Neuron (in vitro differentiated cells): ENCODE measurements at regions not wholly inside any gene's neighbourhood (a gene's known extent, or its start where the extent isn't known, plus 50 kb on each side); places are given as distances from the start of the nearest gene placed in this dataset.

Experiments
- H2AFZ ChIP-seq: one replicate; pipeline ENCODE4 v1.6.1; 2013; ENCODE audit warnings: low read depth, mild to moderate bottlenecking, inconsistent platforms, low read length, moderate library complexity
- H3K27me3 ChIP-seq: one replicate; pipeline ENCODE4 v1.6.1; 2013; ENCODE audit warnings: low read length; ENCODE audit not compliant: insufficient read depth
- H3K36me3 ChIP-seq: one replicate; pipeline ENCODE4 v1.6.1; 2013; ENCODE audit warnings: low read length; ENCODE audit not compliant: insufficient read depth
- H3K4me1 ChIP-seq: one replicate; pipeline ENCODE4 v1.6.1; 2013; ENCODE audit warnings: low read length; ENCODE audit not compliant: insufficient read depth
- H3K4me3 ChIP-seq: 2 replicates; pipeline ENCODE4 v1.5.1; 2013; ENCODE audit warnings: mild to moderate bottlenecking, low read length, moderate library complexity
- H3K9me3 ChIP-seq: one replicate; pipeline ENCODE4 v1.6.1; 2013; ENCODE audit warnings: low read length

DNA sequence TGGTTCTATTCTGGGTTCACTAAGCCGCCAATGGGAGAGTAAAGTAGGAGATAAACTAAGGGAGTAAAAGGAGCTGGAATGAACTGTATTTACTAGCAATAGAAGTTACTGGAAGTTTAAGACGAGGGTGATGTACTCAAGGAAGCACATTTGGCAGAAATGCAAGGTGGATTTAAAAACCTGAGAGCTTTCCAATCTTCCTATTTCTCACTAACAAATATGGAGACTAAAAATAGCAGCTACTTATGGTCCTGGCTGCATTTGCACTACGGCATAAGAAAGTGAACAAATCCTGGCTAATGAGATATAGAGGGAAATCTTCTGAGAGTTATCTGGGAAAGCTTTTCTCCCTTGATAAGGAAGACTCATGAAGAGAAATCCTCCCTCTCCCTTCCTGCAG is 153.4 kb downstream of the TMEM161B start:
- Histone ChIP-seq H2AFZ (no peak overlapping the region), H3K36me3 (no peaks in the 10 kb centered on the region), H3K9me3 (no peaks in the 10 kb centered on the region), H3K27me3 (peaks cover 6% of the 10 kb centered on the region), H3K4me3 (no peak overlapping the region), H3K4me1 (no peaks in the 10 kb centered on the region)

DNA sequence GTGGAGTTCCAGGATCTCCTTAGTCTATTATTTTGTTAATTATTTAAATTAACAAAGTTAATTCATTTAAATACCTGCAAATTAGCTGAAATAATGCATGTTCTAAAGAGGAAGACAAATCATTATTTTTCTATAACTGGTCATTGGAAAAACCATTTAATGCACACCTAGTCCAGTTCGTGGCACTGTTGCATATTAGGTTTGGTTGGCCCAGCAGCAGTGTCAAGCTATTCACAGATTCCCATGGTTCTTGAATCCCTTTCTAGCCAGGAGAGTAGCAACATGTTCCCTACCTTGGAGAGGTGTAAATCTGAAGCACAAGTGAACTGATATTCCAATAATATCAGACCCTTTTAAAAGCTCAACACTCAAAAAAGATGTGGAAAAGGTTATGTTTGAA is 155.2 kb downstream of the TMEM161B start:
- Histone ChIP-seq H3K4me1 (peaks cover 3% of the 10 kb centered on the region), H3K9me3 (no peaks in the 10 kb centered on the region), H3K4me3 (no peak overlapping the region), H2AFZ (no peak overlapping the region), H3K36me3 (no peaks in the 10 kb centered on the region), H3K27me3 (peaks cover 6% of the 10 kb centered on the region)

DNA sequence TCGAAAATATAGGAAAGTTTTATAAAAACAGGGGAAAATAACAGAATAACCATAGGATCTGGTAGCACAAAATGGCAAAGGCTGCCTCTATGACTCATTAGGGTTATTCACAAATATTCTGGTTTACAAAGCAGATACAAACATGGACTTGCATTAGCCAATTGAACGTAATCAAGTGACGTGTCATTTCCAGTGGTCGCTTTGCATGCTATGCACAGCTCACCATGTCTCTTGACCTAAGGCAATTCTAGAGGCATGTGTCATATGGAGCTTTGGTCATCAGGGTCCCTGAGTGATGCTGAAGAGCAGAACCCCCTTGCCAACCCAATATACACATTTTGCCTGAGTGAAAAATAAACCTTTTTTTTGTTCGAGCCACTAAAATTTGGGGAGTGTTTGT is 158.8 kb downstream of the TMEM161B start:
- Histone ChIP-seq H3K36me3 (no peaks in the 10 kb centered on the region), H3K4me3 (no peak overlapping the region), H3K4me1 (peaks cover 3% of the 10 kb centered on the region), H3K9me3 (no peaks in the 10 kb centered on the region), H3K27me3 (no peaks in the 10 kb centered on the region), H2AFZ (no peak overlapping the region)

DNA sequence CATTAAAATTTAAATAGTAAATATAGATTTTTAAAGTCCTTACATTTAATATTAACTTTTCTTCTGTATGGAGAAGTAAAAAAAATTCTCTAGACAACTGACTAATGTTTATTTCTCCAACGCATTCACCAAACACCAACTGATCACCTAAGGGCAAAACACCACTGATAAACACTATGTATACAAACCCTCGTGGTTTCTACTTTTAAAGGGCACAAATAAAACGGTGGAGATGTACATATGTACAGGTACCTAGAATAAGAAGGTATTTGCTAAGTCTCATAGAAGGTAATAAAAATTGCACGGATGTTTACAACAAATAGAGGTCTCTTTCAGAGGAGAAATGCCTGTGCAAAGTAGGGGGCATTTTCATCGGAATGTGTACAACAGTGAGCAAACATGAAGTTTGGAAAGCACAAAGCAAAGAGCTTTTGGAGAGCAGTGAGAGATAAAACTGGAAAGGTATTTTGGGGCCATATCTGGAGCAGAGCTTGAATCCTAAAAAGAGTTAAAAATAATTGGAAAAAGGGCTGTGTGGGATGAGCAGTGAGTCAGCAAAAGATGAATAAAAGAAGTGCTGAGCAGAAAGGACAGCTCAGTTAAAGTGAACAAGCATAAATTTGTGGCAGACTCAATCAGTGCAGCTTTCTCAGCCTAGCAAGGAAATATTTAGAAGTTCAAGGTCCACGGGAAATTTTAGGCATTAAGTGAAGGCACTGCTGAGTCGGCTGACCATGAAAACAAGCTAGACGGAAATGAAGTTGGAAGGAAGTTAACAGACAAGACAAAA is 160.0 kb downstream of the TMEM161B start:
- H3K4me1 ChIP-seq, result peaks cover 3% of the 10 kb centered on the region
- H3K4me3 ChIP-seq, result no peak overlapping the region

DNA sequence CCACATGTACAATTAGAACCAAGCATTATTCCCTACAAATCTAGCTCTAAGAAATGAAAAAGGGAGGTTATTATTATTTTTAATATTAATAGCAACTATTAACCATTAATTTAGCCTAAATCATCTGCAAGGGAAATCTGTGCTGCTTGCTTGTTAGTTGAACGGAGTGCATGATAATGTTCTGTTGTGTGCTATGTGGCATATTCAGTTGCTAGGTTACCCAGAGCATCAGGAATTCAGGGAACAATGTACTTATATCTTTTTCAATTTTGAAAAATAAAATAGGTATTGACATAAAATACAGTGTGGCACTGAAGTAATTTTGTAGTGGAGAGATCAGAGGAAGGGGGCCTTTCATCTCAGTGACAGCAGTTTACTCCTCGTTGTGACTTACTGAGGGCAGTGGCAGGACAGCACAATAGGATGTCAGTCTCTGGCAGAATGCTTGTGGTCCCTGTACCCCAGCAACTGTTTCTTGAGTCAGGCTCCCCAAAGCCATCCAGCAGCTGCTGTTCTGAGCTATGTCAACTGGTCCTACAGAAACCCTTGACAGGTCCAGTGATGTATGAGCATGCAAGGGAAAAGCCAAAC is 173.6 kb downstream of the TMEM161B start:
- peaks cover 2% of the 10 kb centered on the region for H3K9me3 ChIP-seq
- H2AFZ ChIP-seq, result no peak overlapping the region
- no peaks in the 10 kb centered on the region for H3K36me3 ChIP-seq
- H3K4me1 ChIP-seq, result peaks cover 57% of the 10 kb centered on the region
- H3K27me3 ChIP-seq, result peaks cover 11% of the 10 kb centered on the region
- H3K4me3 ChIP-seq, result no peak overlapping the region

More for the DNA sequence above, 160.0 kb downstream of the TMEM161B start:
- Histone ChIP-seq H3K36me3 (no peaks in the 10 kb centered on the region), H3K27me3 (no peaks in the 10 kb centered on the region), H2AFZ (no peak overlapping the region), H3K9me3 (no peaks in the 10 kb centered on the region)

DNA sequence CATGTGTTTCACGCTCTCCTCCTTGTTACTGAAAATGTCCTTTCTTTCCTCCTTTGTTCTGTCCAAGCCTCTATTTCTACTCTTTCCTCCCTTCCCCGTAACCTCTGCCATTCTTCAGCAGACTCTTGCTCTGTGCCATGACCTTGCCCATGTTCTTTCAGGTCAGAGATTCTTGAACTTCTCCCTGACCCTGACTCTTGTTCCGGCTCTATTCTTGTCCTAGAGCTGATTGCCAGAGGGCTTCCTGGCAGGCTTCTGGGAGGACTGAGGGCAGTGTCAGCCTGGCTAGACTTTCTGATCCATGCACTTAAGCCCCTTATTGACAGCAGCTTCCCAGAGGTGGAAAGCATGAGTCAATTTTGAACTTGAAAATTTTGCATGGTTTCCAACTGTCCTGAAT is 174.2 kb downstream of the TMEM161B start:
- peaks cover 63% of the 10 kb centered on the region for H3K4me1 ChIP-seq
- no peak overlapping the region for H2AFZ ChIP-seq
- no peaks in the 10 kb centered on the region for H3K36me3 ChIP-seq
- no peak overlapping the region for H3K4me3 ChIP-seq
- H3K27me3 ChIP-seq, result peaks cover 7% of the 10 kb centered on the region
- peaks cover 2% of the 10 kb centered on the region for H3K9me3 ChIP-seq

DNA sequence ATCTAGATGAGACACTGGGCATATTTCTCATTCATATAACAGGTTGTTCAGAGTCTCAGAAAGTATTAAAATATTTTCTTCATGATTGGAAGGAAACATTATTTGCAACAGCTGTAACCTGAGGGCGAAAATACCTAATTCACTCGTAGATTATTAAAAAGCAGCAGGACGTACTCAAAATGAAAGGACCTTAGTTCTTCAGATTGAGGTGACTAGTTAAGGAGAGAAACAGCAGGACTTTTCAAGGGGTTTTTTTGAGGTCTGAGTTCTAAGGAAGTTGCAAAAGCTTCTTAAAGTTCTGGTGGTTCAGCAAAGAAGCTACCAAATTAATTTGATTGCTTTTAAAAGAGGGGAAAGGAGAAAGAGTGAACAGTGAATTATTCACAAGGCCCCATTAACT is 174.9 kb downstream of the TMEM161B start:
- H2AFZ ChIP-seq, result no peak overlapping the region
- peaks cover 69% of the 10 kb centered on the region for H3K4me1 ChIP-seq
- H3K27me3 ChIP-seq, result peaks cover 4% of the 10 kb centered on the region
- H3K9me3 ChIP-seq, result peaks cover 2% of the 10 kb centered on the region
- H3K4me3 ChIP-seq, result no peak overlapping the region
- H3K36me3 ChIP-seq, result no peaks in the 10 kb centered on the region

DNA sequence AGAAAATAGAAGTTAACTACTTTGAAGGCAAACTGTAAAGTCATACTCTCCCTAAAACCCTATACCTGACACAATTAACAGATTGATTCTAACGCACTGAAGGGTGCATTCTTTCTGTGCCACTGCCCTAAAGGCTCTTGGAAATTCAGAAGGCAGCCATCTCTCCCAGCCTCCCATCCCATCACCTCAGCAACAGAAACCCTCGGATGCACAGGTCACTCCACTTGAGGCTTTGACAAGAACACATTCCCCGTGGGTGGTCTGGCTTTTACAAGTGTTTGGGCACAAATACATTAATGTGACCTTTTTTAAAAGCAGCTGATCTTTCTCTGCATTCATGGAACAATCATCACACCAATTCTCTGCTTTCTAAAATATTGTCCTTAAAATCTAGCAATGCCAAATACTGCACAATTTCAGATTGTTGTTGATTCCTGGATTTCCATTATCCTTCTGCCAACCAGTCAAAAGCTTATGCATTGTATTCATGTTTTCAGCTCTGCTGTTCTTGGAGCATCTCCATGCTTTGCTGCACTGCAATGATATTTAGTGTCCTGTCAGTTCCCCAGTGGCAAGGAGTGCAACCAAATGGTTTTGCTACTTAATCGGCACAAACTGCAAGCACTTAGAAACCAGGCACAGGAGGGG is 175.6 kb downstream of the TMEM161B start:
- H3K4me3 ChIP-seq, result no peak overlapping the region
- H2AFZ ChIP-seq, result no peak overlapping the region
- H3K4me1 ChIP-seq, result peaks cover 69% of the 10 kb centered on the region
- H3K9me3 ChIP-seq, result peaks cover 2% of the 10 kb centered on the region
- H3K27me3 ChIP-seq, result peaks cover 4% of the 10 kb centered on the region
- H3K36me3 ChIP-seq, result no peaks in the 10 kb centered on the region

DNA sequence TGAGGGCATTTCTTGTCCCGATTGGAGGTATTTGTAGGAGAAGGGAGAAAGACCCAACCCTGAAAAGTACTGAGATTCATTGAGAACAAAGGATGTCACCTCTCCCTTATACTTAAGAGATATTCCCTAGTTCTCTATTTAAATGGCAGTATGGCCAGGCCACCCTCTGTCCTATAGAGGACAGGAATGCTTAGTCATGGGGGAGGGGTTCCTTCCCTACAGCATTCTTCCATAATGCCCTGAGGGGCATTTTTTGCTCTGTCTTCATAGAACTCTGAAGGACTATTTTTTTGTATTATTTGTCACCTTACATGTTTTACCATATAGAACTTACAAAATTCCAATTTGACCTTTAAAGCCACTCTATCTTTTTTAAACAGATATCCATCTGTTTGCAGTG is 176.3 kb downstream of the TMEM161B start:
- Histone ChIP-seq H3K4me3 (no peak overlapping the region), H3K9me3 (peaks cover 2% of the 10 kb centered on the region), H3K4me1 (peaks cover 69% of the 10 kb centered on the region), H3K27me3 (peaks cover 3% of the 10 kb centered on the region), H3K36me3 (no peaks in the 10 kb centered on the region), H2AFZ (no peak overlapping the region)

DNA sequence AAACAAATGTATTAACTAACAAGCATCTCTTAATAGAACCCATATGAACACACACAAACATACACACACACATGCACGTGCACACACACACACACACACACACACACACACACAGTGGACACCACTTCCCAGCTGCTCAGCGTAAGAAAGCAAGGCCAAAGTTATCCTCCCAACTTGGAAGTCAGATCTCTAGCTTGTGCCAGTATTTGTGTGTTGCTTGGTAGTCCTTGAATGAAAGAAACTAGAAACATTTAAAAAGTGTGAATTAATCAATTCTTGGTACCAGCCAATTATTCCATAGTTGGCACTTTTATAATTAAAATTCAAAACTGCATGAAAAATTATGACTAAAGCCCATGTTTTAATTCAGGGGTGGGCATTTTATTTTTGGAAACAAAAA is 178.1 kb downstream of the TMEM161B start:
- Histone ChIP-seq H3K4me1 (peaks cover 58% of the 10 kb centered on the region), H3K36me3 (no peaks in the 10 kb centered on the region), H3K9me3 (no peaks in the 10 kb centered on the region), H3K4me3 (no peak overlapping the region), H3K27me3 (peaks cover 6% of the 10 kb centered on the region), H2AFZ (no peak overlapping the region)

DNA sequence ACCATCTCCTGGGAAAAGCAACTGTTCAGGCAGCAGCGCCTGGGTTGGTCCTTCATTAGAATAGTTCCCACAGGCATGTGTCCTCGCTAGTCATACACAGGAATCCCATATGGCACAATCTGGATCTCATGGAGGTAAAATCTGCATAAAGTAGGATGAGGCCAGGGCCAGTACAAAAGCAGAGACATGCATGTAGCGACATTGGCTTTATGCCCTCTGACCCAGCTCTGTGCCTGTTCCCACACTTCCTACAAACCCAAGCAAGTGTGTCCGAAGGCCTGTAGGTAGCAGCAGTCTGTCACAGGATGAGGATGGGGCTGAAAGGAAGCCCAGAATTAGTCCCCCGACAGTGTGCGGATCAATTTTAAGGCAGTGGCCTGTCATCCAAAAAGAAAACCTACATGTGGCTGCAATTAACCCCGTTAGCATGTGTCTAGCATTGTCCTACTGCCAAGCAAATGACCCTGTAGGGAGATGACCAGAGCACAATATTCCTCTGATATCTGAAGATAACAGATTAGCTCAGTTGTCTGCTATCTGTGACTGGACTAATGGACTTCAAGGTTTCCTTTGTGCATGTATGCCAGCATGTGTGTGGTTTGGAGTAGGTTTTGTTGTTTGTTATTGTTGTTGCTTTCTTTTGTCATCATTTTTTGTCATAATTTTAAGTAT is 178.8 kb downstream of the TMEM161B start:
- Histone ChIP-seq H2AFZ (no peak overlapping the region), H3K9me3 (no peaks in the 10 kb centered on the region), H3K36me3 (no peaks in the 10 kb centered on the region), H3K27me3 (peaks cover 6% of the 10 kb centered on the region), H3K4me1 (peaks cover 52% of the 10 kb centered on the region), H3K4me3 (no peak overlapping the region)

DNA sequence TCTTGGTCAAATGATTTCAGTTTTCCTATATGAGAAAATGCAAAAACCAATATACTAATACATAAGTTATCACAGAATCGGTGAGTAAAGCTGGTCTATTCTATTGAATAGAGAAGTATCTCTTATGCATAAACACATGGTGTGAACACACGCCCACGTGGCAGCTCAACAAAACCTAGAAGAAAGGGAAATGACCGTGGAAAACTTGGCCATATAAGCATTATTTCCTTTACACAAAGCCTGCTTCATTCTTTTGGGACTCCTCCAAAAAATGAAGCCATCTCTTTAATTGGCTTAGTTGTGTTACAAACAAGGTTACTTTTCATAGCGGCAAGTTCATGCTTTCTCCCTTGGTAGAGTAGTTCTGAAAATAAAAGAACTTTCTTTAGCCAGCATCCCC is 183.2 kb downstream of the TMEM161B start:
- no peaks in the 10 kb centered on the region for H3K9me3 ChIP-seq
- H3K4me1 ChIP-seq, result peaks cover 16% of the 10 kb centered on the region

DNA sequence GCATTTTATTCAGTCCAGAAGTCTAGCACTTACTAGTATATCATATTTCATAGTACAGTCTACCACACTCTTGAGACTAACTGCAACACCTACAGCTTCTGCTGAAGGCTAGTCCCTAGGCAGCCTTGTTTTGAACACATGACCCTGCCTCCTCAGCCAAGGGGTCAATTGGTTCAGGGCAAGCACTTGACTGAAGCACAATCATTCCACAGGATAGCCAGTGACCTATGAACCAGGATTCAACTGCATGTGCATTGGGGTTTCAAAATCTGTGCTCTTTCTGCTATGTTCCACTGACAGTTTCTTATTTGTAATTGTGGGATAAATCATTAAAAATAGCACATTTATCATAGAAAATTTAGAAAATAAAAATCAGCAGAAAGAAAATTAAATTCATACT is 186.8 kb downstream of the TMEM161B start:
- Histone ChIP-seq H3K27me3 (peaks cover 16% of the 10 kb centered on the region), H3K9me3 (no peaks in the 10 kb centered on the region), H3K36me3 (no peaks in the 10 kb centered on the region), H3K4me3 (no peak overlapping the region), H2AFZ (no peak overlapping the region), H3K4me1 (no peaks in the 10 kb centered on the region)

More for the DNA sequence above, 183.2 kb downstream of the TMEM161B start:
- Histone ChIP-seq H3K4me3 (no peak overlapping the region), H3K27me3 (peaks cover 14% of the 10 kb centered on the region), H2AFZ (no peak overlapping the region), H3K36me3 (no peaks in the 10 kb centered on the region)
